ENCODE measurements at regions not wholly inside any gene's neighbourhood (a gene's known extent, or its start where the extent isn't known, plus 50 kb on each side); places are given as distances from the start of the nearest gene placed in this dataset.

GRCh38 chr7:20870977-20871376 is 84.3 kb upstream of the SP8 start:
- Histone ChIP-seq H3K79me2 (ENCODE audit: control insufficient read depth, insufficient read depth, low read length) (no peaks in the 10 kb centered on the region), H3K4me3 (no peak overlapping the region), H3K9me3 (replicated peaks; ENCODE audit: control insufficient read depth, insufficient read depth, low read length) (no peaks in the 10 kb centered on the region), H3K9ac (ENCODE audit: control insufficient read depth, insufficient read depth, low read length) (no peak overlapping the region), H4K20me1 (ENCODE audit: control insufficient read depth, insufficient read depth) (no peaks in the 10 kb centered on the region), H3K36me3 (ENCODE audit: control insufficient read depth in 2 of 2, insufficient read depth in 2 of 2, low read length in 1 of 2) (no peaks in the 10 kb centered on the region), H3K4me1 (ENCODE audit: control insufficient read depth, insufficient read depth, low read length) (no peaks in the 10 kb centered on the region), H3K4me2 (ENCODE audit: control insufficient read depth, insufficient read depth) (no peak overlapping the region), H2AFZ (ENCODE audit: control insufficient read depth, low read depth, low read length) (no peak overlapping the region), H3K27me3 (replicated peaks in 1 of 2; ENCODE audit: control insufficient read depth in 2 of 2, insufficient read depth in 2 of 2, low read length in 1 of 2) (no peaks in the 10 kb centered on the region), H3K27ac (ENCODE audit: control insufficient read depth, insufficient read depth) (no peak overlapping the region)
- 47% methylated on average over 1 of the region's 2 CpGs for WGBS (ENCODE audit: insufficient coverage, insufficient replicate concordance, low lambda C conversion rate, missing lambda C conversion rate)
- DNase-seq (ENCODE audit: low read depth, low spot score): no peak
- TF ChIP-seq ETV6 (conservative IDR thresholded peaks at IDR 0.05 in 1 of 2, IDR thresholded peaks at IDR 0.05 in 1 of 2; ENCODE audit: borderline replicate concordance in 1 of 2, low read depth in 1 of 2) (no peak), YBX1 (IDR thresholded peaks at IDR 0.05) (no peak), CBX3 (IDR thresholded peaks at IDR 0.05; ENCODE audit: borderline replicate concordance, low read depth) (no peak), USF1 (IDR thresholded peaks at IDR 0.05; ENCODE audit: borderline replicate concordance, extremely low read length, insufficient read depth, low read depth, low read length) (no peak), MAX (IDR thresholded peaks at IDR 0.05; ENCODE audit: low read depth, low read length) (no peak), MLLT1 (IDR thresholded peaks at IDR 0.05) (no peak), NRF1 (conservative IDR thresholded peaks at IDR 0.05; ENCODE audit: low read depth, low read length) (no peak), ZNF207 (IDR thresholded peaks at IDR 0.05; ENCODE audit: borderline replicate concordance) (no peak), CREB1 (IDR thresholded peaks at IDR 0.05; ENCODE audit: low read depth) (no peak), ZNF687 (IDR thresholded peaks at IDR 0.05) (no peak), SPI1 (IDR thresholded peaks at IDR 0.05; ENCODE audit: borderline replicate concordance, insufficient read depth, low read depth, low read length) (no peak)
- BruUV-seq (replicated peaks): no TSS peak
- intact Hi-C loops (cut with micrococcal nuclease; ENCODE audit: unreplicated experiment) (loop anchor here (10.0 kb wide), 1 partner anchor 64 kb away; no protein-coding TSS in a partner anchor), in situ Hi-C loops (cut with MboI) (no loop called here)
- ChIA-PET POLR2A (no interaction called here), RAD21 (ENCODE audit: unreplicated experiment) (no interaction called here), SMC1A (ENCODE audit: uncharacterized antibody, unreplicated experiment) (no interaction called here), CTCF (no interaction called here)
- FAIRE-seq: no peak
- ATAC-seq: no peak
